H9 (cell line): ENCODE measurements at regions not wholly inside any gene's neighbourhood (a gene's known extent, or its start where the extent isn't known, plus 50 kb on each side); places are given as distances from the start of the nearest gene placed in this dataset.

ENCODE experiments used
- DNase-seq: peaks from one replicate; pipeline ENCODE4 v3.0.0-alpha.2; 2017
- H2AFZ ChIP-seq: one replicate; pipeline ENCODE4 v1.6.1; 2013; ENCODE audit warnings: mild to moderate bottlenecking, low read length, control low read depth, moderate library complexity
- H2AK5ac ChIP-seq: 2 replicates; pipeline ENCODE4 v1.6.1; 2013; ENCODE audit warnings: low read length, control low read depth, mixed read lengths; ENCODE audit not compliant: insufficient read length
- H2BK120ac ChIP-seq: one replicate; pipeline ENCODE4 v1.6.1; 2013; ENCODE audit warnings: low read depth, mild to moderate bottlenecking, low read length, control low read depth, inconsistent platforms; ENCODE audit not compliant: poor library complexity, severe bottlenecking
- H2BK12ac ChIP-seq: 2 replicates; pipeline ENCODE4 v1.6.1; 2013; ENCODE audit warnings: low read length, control low read depth, mixed read lengths, low read depth; ENCODE audit not compliant: insufficient read length
- H2BK15ac ChIP-seq: 2 replicates; pipeline ENCODE4 v1.6.1; 2013; ENCODE audit warnings: low read depth, low read length, control low read depth
- H2BK20ac ChIP-seq: one replicate; pipeline ENCODE4 v1.6.1; 2013; ENCODE audit warnings: low read depth, mild to moderate bottlenecking, low read length, control low read depth, inconsistent platforms; ENCODE audit not compliant: poor library complexity, severe bottlenecking
- H2BK5ac ChIP-seq: 2 replicates; pipeline ENCODE4 v1.6.1; 2013; ENCODE audit warnings: low read length, control low read depth, mixed read lengths; ENCODE audit not compliant: insufficient read length
- H3K14ac ChIP-seq: 2 replicates; pipeline ENCODE4 v1.6.1; 2013; ENCODE audit warnings: low read length, control low read depth; ENCODE audit not compliant: insufficient read depth
- H3K18ac ChIP-seq: 2 replicates; pipeline ENCODE4 v1.6.1; 2013; ENCODE audit warnings: low read depth, mild to moderate bottlenecking, mixed read lengths, low read length, control low read depth; ENCODE audit not compliant: insufficient read length
- H3K23ac ChIP-seq: 2 replicates; pipeline ENCODE4 v1.6.1; 2013; ENCODE audit warnings: low read length, control low read depth, mixed read lengths, low read depth; ENCODE audit not compliant: insufficient read length
- H3K23me2 ChIP-seq: 2 replicates; pipeline ENCODE4 v1.6.1; 2013; ENCODE audit warnings: low read depth, mild to moderate bottlenecking, mixed read lengths, low read length, control low read depth; ENCODE audit not compliant: insufficient read length, poor library complexity, severe bottlenecking
- H3K27ac ChIP-seq: 2 replicates; pipeline ENCODE4 v1.5.1; 2013; ENCODE audit warnings: low read length, control low read depth, mixed read lengths, low read depth; ENCODE audit not compliant: insufficient read length
- H3K27me3 ChIP-seq: 2 replicates; pipeline ENCODE4 v1.6.1; 2013; ENCODE audit warnings: low read length, control low read depth, inconsistent platforms; ENCODE audit not compliant: insufficient read depth
- H3K4ac ChIP-seq: 2 replicates; pipeline ENCODE4 v1.6.1; 2013; ENCODE audit warnings: low read depth, mild to moderate bottlenecking, control low read depth, inconsistent platforms, low read length, moderate library complexity
- H3K4me1 ChIP-seq: 2 replicates; pipeline ENCODE4 v1.6.1; 2013; ENCODE audit warnings: low read length, control low read depth, inconsistent platforms; ENCODE audit not compliant: insufficient read depth
- H3K4me2 ChIP-seq: 2 replicates; pipeline ENCODE4 v1.6.1; 2013; ENCODE audit warnings: low read length, control low read depth, mixed read lengths; ENCODE audit not compliant: insufficient read length, insufficient read depth
- H3K56ac ChIP-seq: 2 replicates; pipeline ENCODE4 v1.6.1; 2013; ENCODE audit warnings: low read depth, mild to moderate bottlenecking, mixed read lengths, low read length, control low read depth; ENCODE audit not compliant: insufficient read length
- H3K79me1 ChIP-seq: 2 replicates; pipeline ENCODE4 v1.6.1; 2013; ENCODE audit warnings: low read depth, mild to moderate bottlenecking, moderate library complexity, low read length, control low read depth, inconsistent platforms; ENCODE audit not compliant: insufficient read depth, poor library complexity, severe bottlenecking
- H3K79me2 ChIP-seq: 2 replicates; pipeline ENCODE4 v1.6.1; 2013; ENCODE audit warnings: low read length, control low read depth, inconsistent platforms; ENCODE audit not compliant: insufficient read depth
- H3K9ac ChIP-seq: 2 replicates; pipeline ENCODE4 v1.6.1; 2013; ENCODE audit warnings: low read length, control low read depth, mixed read lengths; ENCODE audit not compliant: insufficient read length; ENCODE audit errors: extremely low read depth
- H3K9me3 ChIP-seq: one replicate; pipeline ENCODE4 v1.6.1; 2013; ENCODE audit warnings: low read depth, low read length, inconsistent platforms; ENCODE audit not compliant: control insufficient read depth
- H3T11ph ChIP-seq: one replicate; pipeline ENCODE4 v1.6.1; 2013; ENCODE audit warnings: mild to moderate bottlenecking, low read length, control low read depth, inconsistent platforms
- H4K20me1 ChIP-seq: one replicate; pipeline ENCODE4 v1.6.1; 2013; ENCODE audit not compliant: control insufficient read depth, insufficient read length, insufficient read depth
- H4K5ac ChIP-seq: 2 replicates; pipeline ENCODE4 v1.6.1; 2013; ENCODE audit warnings: low read depth, mild to moderate bottlenecking, mixed read lengths, low read length, control low read depth; ENCODE audit not compliant: insufficient read length
- H4K8ac ChIP-seq: replicated peaks from 2 replicates; pipeline ENCODE4 v1.6.1; 2013; ENCODE audit warnings: low read length, control low read depth, mixed read lengths, low read depth; ENCODE audit not compliant: insufficient read length
- H4K91ac ChIP-seq: 2 replicates; pipeline ENCODE4 v1.6.1; 2013; ENCODE audit warnings: low read depth, mild to moderate bottlenecking, moderate library complexity, mixed read lengths, low read length, control low read depth; ENCODE audit not compliant: insufficient read length
- H3K27ac Mint-ChIP-seq, 3 experiments: 2 replicates in 2 of 3; 3 replicates in 1 of 3; pipeline ENCODE4 v1.8.0; 2020 to 2021; ENCODE audit warnings: mixed read lengths in 3 of 3, mild to moderate bottlenecking in 1 of 3, moderate library complexity in 1 of 3
- H3K27me3 Mint-ChIP-seq: 2 replicates; pipeline ENCODE4 v1.8.0; 2021; ENCODE audit warnings: low read depth, mild to moderate bottlenecking, moderate library complexity, mixed read lengths
- H3K36me3 Mint-ChIP-seq, 3 experiments: 2 replicates in 2 of 3; 3 replicates in 1 of 3; pipeline ENCODE4 v1.8.0; 2020 to 2021; ENCODE audit warnings: low read depth in 3 of 3, mixed read lengths in 3 of 3; ENCODE audit not compliant: insufficient read depth in 1 of 3
- H3K4me1 Mint-ChIP-seq, 2 experiments: 2 replicates each; pipeline ENCODE4 v1.8.0; 2020; ENCODE audit warnings: mixed read lengths in 2 of 2
- H3K4me3 Mint-ChIP-seq, 2 experiments: 2 replicates in 1 of 2; 3 replicates in 1 of 2; pipeline ENCODE4 v1.8.0; 2020 to 2021; ENCODE audit warnings: mild to moderate bottlenecking in 2 of 2, mixed read lengths in 2 of 2, moderate library complexity in 1 of 2
- H3K9me3 Mint-ChIP-seq, 2 experiments: 2 replicates in 1 of 2; 3 replicates in 1 of 2; pipeline ENCODE4 v1.8.0; 2020; ENCODE audit warnings: mild to moderate bottlenecking in 2 of 2, mixed read lengths in 2 of 2, moderate library complexity in 1 of 2
- WGBS: extraction: QIAGEN DNeasy Blood & Tissue Kit; methylation state at CpG from one replicate; pipeline ENCODE4 v1.1.7; 2013; ENCODE audit warnings: missing lambda C conversion rate, low lambda C conversion rate, mixed read lengths; ENCODE audit not compliant: insufficient read length; ENCODE audit errors: extremely low coverage; 5-methylcytosine and 5-hydroxymethylcytosine counted together
- TF ChIP-seq, protein P1 (sequence below): fragments of 200-600 bp; sonication (generic); conservative IDR thresholded peaks from 3 replicates; pipeline ENCODE4 v1.8.0; 2021; ENCODE audit warnings: antibody characterized with exemption, mild to moderate bottlenecking

GRCh38 chr7:25831831-25832411 is 320.1 kb upstream of the NFE2L3 start:
- Histone ChIP-seq H3K4me2 (no peak overlapping the region), H2BK20ac (no peak overlapping the region), H2BK12ac (no peak overlapping the region), H3K9ac (no peak overlapping the region), H3K27ac (no peak overlapping the region), H3K23ac (no peak overlapping the region), H4K91ac (no peak overlapping the region), H2AK5ac (no peak overlapping the region), H3K14ac (no peak overlapping the region), H3K79me1 (no peaks in the 10 kb centered on the region), H2BK15ac (no peak overlapping the region), H2BK120ac (no peak overlapping the region), H3K18ac (no peak overlapping the region), H3K79me2 (no peaks in the 10 kb centered on the region), H2BK5ac (no peak overlapping the region), H3K4me1 (peaks cover 6% of the 10 kb centered on the region; the same call in 1 of the 2 replicates), H4K20me1 (no peaks in the 10 kb centered on the region), H3K27me3 (no peaks in the 10 kb centered on the region), H3K4ac (no peak overlapping the region), H4K5ac (no peak overlapping the region), H3K23me2 (no peaks in the 10 kb centered on the region), H3T11ph (no peak overlapping the region), H4K8ac (no peak overlapping the region), H3K9me3 (no peaks in the 10 kb centered on the region), H2AFZ (no peak overlapping the region), H3K56ac (no peak overlapping the region)
- Mint-ChIP-seq H3K4me3 (no peak overlapping the region), H3K27ac (peak overlapping the region in 2 of 3 experiments; percentile 8 to 42; a peak in 1 of 7 replicates), H3K27me3 (peaks cover 1% of the 10 kb centered on the region; the same call in 1 of the 2 replicates), H3K9me3 (peaks cover 0 to 3% of the 10 kb centered on the region in 2 experiments; a peak in 2 of 5 replicates), H3K4me1 (peaks cover 32 to 35% of the 10 kb centered on the region in 2 experiments), H3K36me3 (no peaks in the 10 kb centered on the region; a peak in 1 of 7 replicates)
- no peak for DNase-seq
- TF ChIP-seq, protein P1, sequence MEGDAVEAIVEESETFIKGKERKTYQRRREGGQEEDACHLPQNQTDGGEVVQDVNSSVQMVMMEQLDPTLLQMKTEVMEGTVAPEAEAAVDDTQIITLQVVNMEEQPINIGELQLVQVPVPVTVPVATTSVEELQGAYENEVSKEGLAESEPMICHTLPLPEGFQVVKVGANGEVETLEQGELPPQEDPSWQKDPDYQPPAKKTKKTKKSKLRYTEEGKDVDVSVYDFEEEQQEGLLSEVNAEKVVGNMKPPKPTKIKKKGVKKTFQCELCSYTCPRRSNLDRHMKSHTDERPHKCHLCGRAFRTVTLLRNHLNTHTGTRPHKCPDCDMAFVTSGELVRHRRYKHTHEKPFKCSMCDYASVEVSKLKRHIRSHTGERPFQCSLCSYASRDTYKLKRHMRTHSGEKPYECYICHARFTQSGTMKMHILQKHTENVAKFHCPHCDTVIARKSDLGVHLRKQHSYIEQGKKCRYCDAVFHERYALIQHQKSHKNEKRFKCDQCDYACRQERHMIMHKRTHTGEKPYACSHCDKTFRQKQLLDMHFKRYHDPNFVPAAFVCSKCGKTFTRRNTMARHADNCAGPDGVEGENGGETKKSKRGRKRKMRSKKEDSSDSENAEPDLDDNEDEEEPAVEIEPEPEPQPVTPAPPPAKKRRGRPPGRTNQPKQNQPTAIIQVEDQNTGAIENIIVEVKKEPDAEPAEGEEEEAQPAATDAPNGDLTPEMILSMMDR = no peak
- WGBS = no CpG with 5 or more reads among the region's 8 CpGs
